ENCODE measurements at regions not wholly inside any gene's neighbourhood (a gene's known extent, or its start where the extent isn't known, plus 50 kb on each side); places are given as distances from the start of the nearest gene placed in this dataset.
"Not testable (repeated sequence)": the region's sequence is repeated elsewhere in the genome, so short reads cannot be mapped to it uniquely, and the experiment has no call there.

DNA sequence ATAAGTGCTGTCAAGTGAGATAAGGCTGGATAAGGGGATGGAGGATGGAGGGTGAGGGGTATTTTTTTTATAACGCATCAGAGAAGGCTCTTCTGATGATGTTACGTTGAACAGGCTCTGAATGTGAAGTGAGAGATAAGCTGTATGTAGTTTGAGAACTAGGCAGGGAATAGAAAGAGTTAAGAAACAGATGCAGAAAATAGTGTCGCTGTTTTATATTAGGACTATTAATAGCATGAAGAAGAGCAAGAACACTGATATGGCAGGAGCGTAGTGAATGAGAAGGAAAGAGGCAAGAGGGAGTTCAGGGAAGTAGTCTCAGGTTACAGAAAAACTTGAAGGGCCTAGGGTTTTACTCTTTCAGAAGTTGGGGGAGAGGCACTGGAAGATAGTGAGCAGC, 59.8 kb downstream of the GPR88 start:
- Histone ChIP-seq H3K4me2 (ENCODE audit: insufficient read depth, low read length) (peak overlapping the region; percentile 50), H3K4me3 (replicated peaks in 1 of 3; ENCODE audit: insufficient read depth in 1 of 3, low read depth in 1 of 3, low read length in 3 of 3) (no peak overlapping the region), H3K79me2 (ENCODE audit: control insufficient read depth, insufficient read depth, low read length) (no peaks in the 10 kb centered on the region), H3K9ac (replicated peaks; ENCODE audit: extremely low read depth, insufficient read depth, low read length) (peak overlapping the region; percentile 59), H3K9me3 (replicated peaks; ENCODE audit: control insufficient read depth, insufficient read depth, low read length) (no peaks in the 10 kb centered on the region), H3K27ac (ENCODE audit: insufficient read depth, low read depth, low read length) (peak overlapping the region; percentile 93), H3K9me1 (replicated peaks; ENCODE audit: control insufficient read depth, extremely low read depth, insufficient read depth, low read length) (no peaks in the 10 kb centered on the region), H4K20me1 (replicated peaks; ENCODE audit: control insufficient read depth, extremely low read depth, insufficient read depth, low read length) (no peaks in the 10 kb centered on the region), H3K27me3 (ENCODE audit: control insufficient read depth in 2 of 2, insufficient read depth in 2 of 2, low read length in 2 of 2) (no peaks in the 10 kb centered on the region), H2AFZ (ENCODE audit: low read depth, low read length) (no peak overlapping the region), H3K4me1 (ENCODE audit: control insufficient read depth, extremely low read depth, insufficient read depth, low read length) (peaks cover 28% of the 10 kb centered on the region), H3K36me3 (ENCODE audit: control insufficient read depth in 2 of 2, extremely low read depth in 1 of 2, insufficient read depth in 2 of 2, low read length in 2 of 2) (no peaks in the 10 kb centered on the region)
- intact Hi-C loops (cut with micrococcal nuclease) (loop anchor here (1.0 to 10.0 kb wide), 10 partner anchors 30 to 707 kb away; partner anchors contain the start of gene CDC14A), dilution Hi-C loops (cut with MboI; ENCODE audit: extremely low pct_ligation_motif_present, low sequenced_read_pairs) (no loop called here)
- no TSS peak for BruUV-seq (replicated peaks)
- FAIRE-seq = no peak
- no peak for TF ChIP-seq GATA2 (IDR thresholded peaks at IDR 0.05; ENCODE audit: insufficient read depth, insufficient read length, low read depth, low read length)
- TF ChIP-seq POLR2AphosphoS5 (IDR thresholded peaks at IDR 0.05; ENCODE audit: insufficient read depth, low read depth, low read length) = no peak
- TF ChIP-seq JUN (IDR thresholded peaks at IDR 0.05; ENCODE audit: borderline replicate concordance, insufficient read depth, insufficient read length, low read depth) = no peak
- TF ChIP-seq EZH2 (IDR thresholded peaks at IDR 0.05; ENCODE audit: borderline replicate concordance, low read depth, low read length, severe bottlenecking) = no peak
- TF ChIP-seq FOS (IDR thresholded peaks at IDR 0.05; ENCODE audit: borderline replicate concordance, insufficient read depth, low read length) = no peak
- no peak for TF ChIP-seq MYC (IDR thresholded peaks at IDR 0.05; ENCODE audit: low read depth, low read length)
- TF ChIP-seq, protein P1, sequence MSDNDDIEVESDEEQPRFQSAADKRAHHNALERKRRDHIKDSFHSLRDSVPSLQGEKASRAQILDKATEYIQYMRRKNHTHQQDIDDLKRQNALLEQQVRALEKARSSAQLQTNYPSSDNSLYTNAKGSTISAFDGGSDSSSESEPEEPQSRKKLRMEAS (IDR thresholded peaks at IDR 0.05; ENCODE audit: insufficient read depth, insufficient read length) = no peak
- TF ChIP-seq, protein P2, sequence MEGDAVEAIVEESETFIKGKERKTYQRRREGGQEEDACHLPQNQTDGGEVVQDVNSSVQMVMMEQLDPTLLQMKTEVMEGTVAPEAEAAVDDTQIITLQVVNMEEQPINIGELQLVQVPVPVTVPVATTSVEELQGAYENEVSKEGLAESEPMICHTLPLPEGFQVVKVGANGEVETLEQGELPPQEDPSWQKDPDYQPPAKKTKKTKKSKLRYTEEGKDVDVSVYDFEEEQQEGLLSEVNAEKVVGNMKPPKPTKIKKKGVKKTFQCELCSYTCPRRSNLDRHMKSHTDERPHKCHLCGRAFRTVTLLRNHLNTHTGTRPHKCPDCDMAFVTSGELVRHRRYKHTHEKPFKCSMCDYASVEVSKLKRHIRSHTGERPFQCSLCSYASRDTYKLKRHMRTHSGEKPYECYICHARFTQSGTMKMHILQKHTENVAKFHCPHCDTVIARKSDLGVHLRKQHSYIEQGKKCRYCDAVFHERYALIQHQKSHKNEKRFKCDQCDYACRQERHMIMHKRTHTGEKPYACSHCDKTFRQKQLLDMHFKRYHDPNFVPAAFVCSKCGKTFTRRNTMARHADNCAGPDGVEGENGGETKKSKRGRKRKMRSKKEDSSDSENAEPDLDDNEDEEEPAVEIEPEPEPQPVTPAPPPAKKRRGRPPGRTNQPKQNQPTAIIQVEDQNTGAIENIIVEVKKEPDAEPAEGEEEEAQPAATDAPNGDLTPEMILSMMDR (IDR thresholded peaks at IDR 0.05; ENCODE audit: extremely low read depth in 1 of 2, insufficient read depth in 1 of 2, low read depth in 1 of 2, low read length in 2 of 2) = no peak
- TF ChIP-seq POLR2A (IDR thresholded peaks at IDR 0.05; ENCODE audit: low read depth, low read length) = no peak
- no peak for DNase-seq (ENCODE audit: low read depth, low spot score)
- POLR2A ChIA-PET = no interaction called here
- CTCF ChIA-PET = interaction anchor here (1.0 to 2.1 kb wide), 3 partner anchors 9 to 238 kb away, joined by 3 to 6 read pairs (median 4); no protein-coding TSS in a partner anchor

DNA sequence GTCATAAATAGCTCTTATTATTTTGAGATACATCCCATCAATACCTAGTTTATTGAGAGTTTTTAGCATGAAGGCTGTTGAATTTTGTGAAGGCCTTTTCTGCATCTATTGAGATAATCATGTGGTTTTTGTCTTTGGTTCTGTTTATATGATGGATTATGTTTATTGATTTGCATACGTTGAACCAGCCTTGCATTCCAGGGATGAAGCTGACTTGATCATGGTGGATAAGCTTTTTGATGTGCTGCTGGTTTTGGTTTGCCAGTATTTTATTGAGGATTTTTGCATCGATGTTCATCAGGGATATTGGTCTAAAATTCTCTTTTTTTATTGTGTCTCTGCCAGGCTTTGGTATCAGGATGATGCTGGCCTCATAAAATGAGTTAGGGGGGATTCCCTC, 62.4 kb downstream of the GPR88 start:
- H4K20me1 ChIP-seq (replicated peaks; ENCODE audit: control insufficient read depth, extremely low read depth, insufficient read depth, low read length); intact Hi-C loops (cut with micrococcal nuclease); POLR2A ChIA-PET; H3K79me2 ChIP-seq (ENCODE audit: control insufficient read depth, insufficient read depth, low read length); H3K27me3 ChIP-seq (ENCODE audit: control insufficient read depth in 2 of 2, insufficient read depth in 2 of 2, low read length in 2 of 2); FAIRE-seq; BruUV-seq (replicated peaks); DNase-seq (ENCODE audit: low read depth, low spot score); H3K27ac ChIP-seq (ENCODE audit: insufficient read depth, low read depth, low read length); H3K4me2 ChIP-seq (ENCODE audit: insufficient read depth, low read length); H3K9ac ChIP-seq (replicated peaks; ENCODE audit: extremely low read depth, insufficient read depth, low read length); H3K9me3 ChIP-seq (replicated peaks; ENCODE audit: control insufficient read depth, insufficient read depth, low read length); H3K9me1 ChIP-seq (replicated peaks; ENCODE audit: control insufficient read depth, extremely low read depth, insufficient read depth, low read length); CTCF ChIA-PET; H3K36me3 ChIP-seq (ENCODE audit: control insufficient read depth in 2 of 2, extremely low read depth in 1 of 2, insufficient read depth in 2 of 2, low read length in 2 of 2); H2AFZ ChIP-seq (ENCODE audit: low read depth, low read length); H3K4me3 ChIP-seq (replicated peaks in 1 of 3; ENCODE audit: insufficient read depth in 1 of 3, low read depth in 1 of 3, low read length in 3 of 3): not testable (repeated sequence)
- dilution Hi-C loops (cut with MboI; ENCODE audit: extremely low pct_ligation_motif_present, low sequenced_read_pairs) = loop anchor here (25.0 kb wide), 1 partner anchor 262 kb away; no protein-coding TSS in a partner anchor
- H3K4me1 ChIP-seq (ENCODE audit: control insufficient read depth, extremely low read depth, insufficient read depth, low read length) = peaks cover 26% of the 10 kb centered on the region

DNA sequence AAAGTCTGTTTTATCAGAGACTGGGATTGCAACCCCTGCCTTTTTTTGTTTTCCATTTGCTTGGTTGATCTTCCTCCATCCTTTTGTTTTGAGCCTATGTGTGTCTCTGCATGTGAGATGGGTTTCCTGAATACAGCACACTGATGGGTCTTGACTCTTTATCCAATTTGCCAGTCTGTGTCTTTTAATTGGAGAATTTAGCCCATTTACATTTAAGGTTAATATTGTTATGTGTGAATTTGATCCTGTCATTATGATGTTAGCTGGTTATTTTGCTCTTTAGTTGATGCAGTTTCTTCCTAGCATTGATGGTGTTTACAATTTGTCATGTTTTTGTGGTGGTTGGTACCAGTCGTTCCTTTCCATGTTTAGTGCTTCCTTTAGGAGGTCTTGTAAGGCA, 64.1 kb downstream of the GPR88 start:
- H3K27me3 ChIP-seq (ENCODE audit: control insufficient read depth in 2 of 2, insufficient read depth in 2 of 2, low read length in 2 of 2); H3K9ac ChIP-seq (replicated peaks; ENCODE audit: extremely low read depth, insufficient read depth, low read length); DNase-seq (ENCODE audit: low read depth, low spot score); H3K4me2 ChIP-seq (ENCODE audit: insufficient read depth, low read length); H3K4me1 ChIP-seq (ENCODE audit: control insufficient read depth, extremely low read depth, insufficient read depth, low read length); H4K20me1 ChIP-seq (replicated peaks; ENCODE audit: control insufficient read depth, extremely low read depth, insufficient read depth, low read length); intact Hi-C loops (cut with micrococcal nuclease); POLR2A ChIA-PET; CTCF ChIA-PET; H3K79me2 ChIP-seq (ENCODE audit: control insufficient read depth, insufficient read depth, low read length); H2AFZ ChIP-seq (ENCODE audit: low read depth, low read length); H3K36me3 ChIP-seq (ENCODE audit: control insufficient read depth in 2 of 2, extremely low read depth in 1 of 2, insufficient read depth in 2 of 2, low read length in 2 of 2); H3K9me1 ChIP-seq (replicated peaks; ENCODE audit: control insufficient read depth, extremely low read depth, insufficient read depth, low read length); BruUV-seq (replicated peaks); H3K27ac ChIP-seq (ENCODE audit: insufficient read depth, low read depth, low read length); H3K9me3 ChIP-seq (replicated peaks; ENCODE audit: control insufficient read depth, insufficient read depth, low read length); FAIRE-seq; H3K4me3 ChIP-seq (replicated peaks in 1 of 3; ENCODE audit: insufficient read depth in 1 of 3, low read depth in 1 of 3, low read length in 3 of 3): not testable (repeated sequence)
- dilution Hi-C loops (cut with MboI; ENCODE audit: extremely low pct_ligation_motif_present, low sequenced_read_pairs) = loop anchor here (25.0 kb wide), 1 partner anchor 260 kb away; no protein-coding TSS in a partner anchor

Measured in endothelial cell of umbilical vein (primary cell).